Thyroid gland (tissue), 4 donors: ENCODE measurements at regions not wholly inside any gene's neighbourhood (a gene's known extent, or its start where the extent isn't known, plus 50 kb on each side); places are given as distances from the start of the nearest gene placed in this dataset.

Experiments
- DNase-seq, 2 donors: peaks; one replicate each; pipeline ENCODE4 v3.0.0-alpha.2; 2019
- H3K27ac ChIP-seq, 3 donors: fragments of 200-600 bp; sonication (generic); 1 replicate in 2 of 3; 2 replicates in 1 of 3; pipeline ENCODE4 v1.5.1; 2016 to 2019; ENCODE audit warnings: mild to moderate bottlenecking in 1 of 3, moderate library complexity in 1 of 3
- H3K27me3 ChIP-seq: fragments of 200-600 bp; sonication (generic); one replicate; pipeline ENCODE4 v1.5.1; 2019
- H3K36me3 ChIP-seq, 2 donors: fragments of 200-600 bp; sonication (generic); one replicate each; pipeline ENCODE4 v1.5.1; 2016 to 2019
- H3K4me1 ChIP-seq, 2 donors: fragments of 200-600 bp; sonication (generic); one replicate each; pipeline ENCODE4 v1.5.1; 2017 to 2019
- H3K4me3 ChIP-seq, 3 donors: fragments of 200-600 bp; sonication (generic); replicated peaks in 1 of 3; 1 replicate in 2 of 3; 2 replicates in 1 of 3; pipeline ENCODE4 v1.5.1; 2016; ENCODE audit warnings: mild to moderate bottlenecking in 1 of 3
- H3K9me3 ChIP-seq: fragments of 200-600 bp; sonication (generic); one replicate; pipeline ENCODE4 v1.5.1; 2017
- POLR2A ChIP-seq, 2 donors: fragments of 450-650 bp; IDR thresholded peaks; one replicate each; pipeline ENCODE4 v1.6.1; 2017; ENCODE audit warnings: antibody characterized with exemption in 2 of 2, mild to moderate bottlenecking in 2 of 2, moderate library complexity in 1 of 2
- WGBS, 2 donors: methylation state at CpG; one replicate each; pipeline ENCODE4 v1.1.5; 2017; 5-methylcytosine and 5-hydroxymethylcytosine counted together
- intact Hi-C: fragments of 100-400 bp; cut with DNase I; formaldehyde crosslinking; loops from one replicate; pipeline ENCODE4 v1.15.1; 2023
- TF ChIP-seq, protein P1 (sequence below), 6 experiments: fragments of 200-600 bp in 3 of 6; fragments of 450-650 bp in 3 of 6; sonication (generic) in 3 of 6; IDR thresholded peaks; one replicate each; pipeline ENCODE4 v1.5.1; 2016 to 2019; ENCODE audit warnings: antibody characterized with exemption in 6 of 6, mild to moderate bottlenecking in 2 of 6, inconsistent platforms in 1 of 6, moderate library complexity in 1 of 6

DNA sequence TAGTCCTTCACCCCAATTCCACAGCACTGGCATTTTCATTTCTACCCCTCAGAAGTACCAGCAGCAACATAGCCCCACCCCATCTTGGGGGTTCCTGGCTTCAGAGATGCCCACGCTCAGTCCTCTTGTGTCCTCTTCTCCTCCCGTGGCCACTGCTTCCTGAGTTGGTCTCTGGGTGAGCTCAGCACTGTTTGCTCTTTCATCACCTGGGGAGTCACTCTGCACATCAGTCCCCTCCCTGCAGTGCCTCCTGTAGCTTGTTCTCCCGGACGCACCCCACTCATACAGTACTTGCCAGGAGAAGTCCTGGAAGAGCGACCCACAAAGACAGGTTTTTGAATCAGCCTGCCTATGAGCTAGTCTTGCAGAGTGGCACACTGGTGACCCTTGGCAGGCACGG, 63.8 kb downstream of the GSC start:
- Histone ChIP-seq H3K27me3 (no peaks in the 10 kb centered on the region), H3K27ac (no peak overlapping the region), H3K9me3 (no peaks in the 10 kb centered on the region), H3K36me3 (no peaks in the 10 kb centered on the region), H3K4me1 (no peaks in the 10 kb centered on the region), H3K4me3 (no peak overlapping the region)
- TF ChIP-seq, protein P1, sequence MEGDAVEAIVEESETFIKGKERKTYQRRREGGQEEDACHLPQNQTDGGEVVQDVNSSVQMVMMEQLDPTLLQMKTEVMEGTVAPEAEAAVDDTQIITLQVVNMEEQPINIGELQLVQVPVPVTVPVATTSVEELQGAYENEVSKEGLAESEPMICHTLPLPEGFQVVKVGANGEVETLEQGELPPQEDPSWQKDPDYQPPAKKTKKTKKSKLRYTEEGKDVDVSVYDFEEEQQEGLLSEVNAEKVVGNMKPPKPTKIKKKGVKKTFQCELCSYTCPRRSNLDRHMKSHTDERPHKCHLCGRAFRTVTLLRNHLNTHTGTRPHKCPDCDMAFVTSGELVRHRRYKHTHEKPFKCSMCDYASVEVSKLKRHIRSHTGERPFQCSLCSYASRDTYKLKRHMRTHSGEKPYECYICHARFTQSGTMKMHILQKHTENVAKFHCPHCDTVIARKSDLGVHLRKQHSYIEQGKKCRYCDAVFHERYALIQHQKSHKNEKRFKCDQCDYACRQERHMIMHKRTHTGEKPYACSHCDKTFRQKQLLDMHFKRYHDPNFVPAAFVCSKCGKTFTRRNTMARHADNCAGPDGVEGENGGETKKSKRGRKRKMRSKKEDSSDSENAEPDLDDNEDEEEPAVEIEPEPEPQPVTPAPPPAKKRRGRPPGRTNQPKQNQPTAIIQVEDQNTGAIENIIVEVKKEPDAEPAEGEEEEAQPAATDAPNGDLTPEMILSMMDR (IDR thresholded peaks at IDR 0.05): no peak
- no peak for TF ChIP-seq POLR2A (IDR thresholded peaks at IDR 0.05)
- DNase-seq: no peak
- 54 to 62% methylated on average over 5 to 6 of the region's 6 CpGs for WGBS, 2 donors
- intact Hi-C loops: no loop called here

DNA sequence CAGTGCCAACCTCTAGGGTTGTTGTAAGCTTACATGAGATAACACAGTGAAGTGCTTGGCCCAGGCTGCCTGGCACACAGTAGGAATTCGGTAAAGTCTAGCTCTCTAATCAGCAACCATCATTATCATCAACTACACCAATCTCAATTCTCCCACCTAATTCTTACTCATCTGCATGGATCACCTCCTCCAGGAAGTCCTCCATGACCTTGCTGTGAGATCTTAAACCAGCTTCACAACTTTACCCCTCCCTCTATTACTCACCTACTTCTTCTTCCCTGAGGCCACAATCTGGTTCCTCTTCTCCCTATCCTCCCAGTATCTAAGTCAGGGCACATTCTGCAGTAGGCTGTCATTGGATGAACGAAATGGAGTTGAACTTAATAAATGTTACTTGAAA, 67.3 kb downstream of the GSC start:
- no peaks in the 10 kb centered on the region for H3K36me3 ChIP-seq
- TF ChIP-seq, protein P1 (IDR thresholded peaks at IDR 0.05): no peak
- no peak for TF ChIP-seq POLR2A (IDR thresholded peaks at IDR 0.05)
- H3K9me3 ChIP-seq: no peaks in the 10 kb centered on the region
- H3K27ac ChIP-seq: no peak overlapping the region
- H3K4me1 ChIP-seq: no peaks in the 10 kb centered on the region
- intact Hi-C loops: no loop called here
- H3K27me3 ChIP-seq: no peaks in the 10 kb centered on the region
- H3K4me3 ChIP-seq: no peak overlapping the region
- DNase-seq: no peak
- WGBS, 2 donors: 89 to 95% methylated on average over 2 of the region's 2 CpGs

DNA sequence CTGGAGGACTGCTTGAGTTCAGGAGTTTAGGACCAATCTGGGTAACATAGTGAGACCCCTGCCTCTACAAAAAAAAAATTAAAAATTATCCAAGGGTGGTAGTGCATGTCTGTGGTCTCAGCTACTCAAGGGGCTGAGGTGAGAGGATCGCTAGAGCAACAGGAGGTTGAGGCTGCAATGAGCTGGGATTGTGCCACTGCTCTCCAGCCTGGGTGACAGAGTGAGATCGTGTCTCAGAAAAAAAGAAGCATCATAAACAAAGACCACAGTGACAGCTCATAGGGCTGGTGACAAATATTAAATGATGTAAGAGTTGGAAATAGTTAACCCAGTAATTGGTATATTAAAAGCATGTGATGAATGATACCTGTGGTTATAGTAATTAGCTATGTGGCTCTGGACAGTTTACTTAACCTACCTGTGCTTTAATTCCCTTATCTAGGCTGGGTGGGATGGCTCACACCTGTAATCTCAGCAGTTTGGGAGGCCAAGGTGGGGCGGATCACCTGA, 68.0 kb downstream of the GSC start:
- H3K27me3 ChIP-seq: no peaks in the 10 kb centered on the region
- no peak overlapping the region for H3K4me3 ChIP-seq
- 70% methylated on average over 3 of the region's 3 CpGs for WGBS, 2 donors
- no peaks in the 10 kb centered on the region for H3K36me3 ChIP-seq
- no peaks in the 10 kb centered on the region for H3K9me3 ChIP-seq
- TF ChIP-seq, protein P1 (IDR thresholded peaks at IDR 0.05): no peak
- no peak overlapping the region for H3K27ac ChIP-seq
- DNase-seq: no peak
- H3K4me1 ChIP-seq: no peaks in the 10 kb centered on the region
- intact Hi-C loops: no loop called here

DNA sequence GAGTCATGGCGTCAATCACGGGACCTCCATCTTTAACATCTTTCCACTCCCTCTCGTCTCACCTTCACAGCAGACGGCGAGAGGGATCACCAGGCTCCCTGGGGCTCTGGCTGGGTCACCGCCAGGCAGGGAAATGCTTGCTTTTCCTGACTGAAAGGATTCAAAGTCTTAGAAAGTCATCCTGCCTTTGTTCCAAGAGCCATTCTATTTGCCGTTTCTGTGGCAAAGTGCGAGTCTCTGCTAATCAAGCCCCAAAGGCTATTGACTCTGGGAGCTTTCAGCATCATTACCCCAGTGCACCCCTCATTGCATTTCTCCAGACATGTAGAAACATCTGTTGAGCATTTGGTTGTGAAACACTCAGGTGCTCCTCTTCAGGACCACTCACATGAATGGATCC, 69.6 kb downstream of the GSC start:
- H3K4me1 ChIP-seq: no peaks in the 10 kb centered on the region
- 46 to 50% methylated on average over 8 of the region's 8 CpGs for WGBS, 2 donors
- H3K27ac ChIP-seq: no peak overlapping the region
- H3K4me3 ChIP-seq: no peak overlapping the region
- TF ChIP-seq POLR2A (IDR thresholded peaks at IDR 0.05): no peak
- TF ChIP-seq, protein P1 (IDR thresholded peaks at IDR 0.05): no peak
- no peaks in the 10 kb centered on the region for H3K27me3 ChIP-seq
- H3K36me3 ChIP-seq: no peaks in the 10 kb centered on the region
- DNase-seq: no peak
- no peaks in the 10 kb centered on the region for H3K9me3 ChIP-seq
- intact Hi-C loops: no loop called here

DNA sequence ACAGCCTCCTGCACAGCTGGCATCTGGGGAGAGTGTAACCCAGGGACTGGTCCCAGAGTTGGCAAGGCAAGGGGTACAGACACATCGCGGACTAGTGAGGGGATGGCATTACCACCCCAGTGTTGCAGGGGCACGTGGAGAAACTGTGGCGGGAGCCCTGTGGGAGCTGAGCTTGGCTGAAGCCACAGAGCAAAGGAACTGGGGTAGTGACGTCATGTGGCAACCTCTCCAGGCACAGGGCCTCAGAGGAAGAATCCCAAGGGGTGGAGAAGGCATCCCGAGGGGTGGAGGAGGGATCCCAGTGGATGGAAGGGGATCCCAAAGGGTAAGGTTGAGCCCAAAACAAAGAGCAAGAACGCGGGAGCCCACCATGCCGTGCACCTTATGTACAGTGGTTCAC, 70.1 kb downstream of the GSC start:
- 56 to 65% methylated on average over 9 of the region's 9 CpGs for WGBS, 2 donors
- H3K27me3 ChIP-seq: no peaks in the 10 kb centered on the region
- H3K4me1 ChIP-seq: no peaks in the 10 kb centered on the region
- DNase-seq: no peak
- TF ChIP-seq, protein P1 (IDR thresholded peaks at IDR 0.05): no peak
- no peak for TF ChIP-seq POLR2A (IDR thresholded peaks at IDR 0.05)
- no peaks in the 10 kb centered on the region for H3K9me3 ChIP-seq
- no peak overlapping the region for H3K4me3 ChIP-seq
- intact Hi-C loops: loop anchor here (10.0 kb wide), 1 partner anchor 395 kb away; no protein-coding TSS in a partner anchor
- no peak overlapping the region for H3K27ac ChIP-seq
- H3K36me3 ChIP-seq: no peaks in the 10 kb centered on the region
